Neuron (in vitro differentiated cells): ENCODE measurements at regions not wholly inside any gene's neighbourhood (a gene's known extent, or its start where the extent isn't known, plus 50 kb on each side); places are given as distances from the start of the nearest gene placed in this dataset.

ENCODE experiments used
- H2AFZ ChIP-seq: one replicate; pipeline ENCODE4 v1.6.1; 2013; ENCODE audit warnings: low read depth, mild to moderate bottlenecking, inconsistent platforms, low read length, moderate library complexity
- H3K27me3 ChIP-seq: one replicate; pipeline ENCODE4 v1.6.1; 2013; ENCODE audit warnings: low read length; ENCODE audit not compliant: insufficient read depth
- H3K36me3 ChIP-seq: one replicate; pipeline ENCODE4 v1.6.1; 2013; ENCODE audit warnings: low read length; ENCODE audit not compliant: insufficient read depth
- H3K4me1 ChIP-seq: one replicate; pipeline ENCODE4 v1.6.1; 2013; ENCODE audit warnings: low read length; ENCODE audit not compliant: insufficient read depth
- H3K4me3 ChIP-seq: 2 replicates; pipeline ENCODE4 v1.5.1; 2013; ENCODE audit warnings: mild to moderate bottlenecking, low read length, moderate library complexity
- H3K9me3 ChIP-seq: one replicate; pipeline ENCODE4 v1.6.1; 2013; ENCODE audit warnings: low read length

DNA sequence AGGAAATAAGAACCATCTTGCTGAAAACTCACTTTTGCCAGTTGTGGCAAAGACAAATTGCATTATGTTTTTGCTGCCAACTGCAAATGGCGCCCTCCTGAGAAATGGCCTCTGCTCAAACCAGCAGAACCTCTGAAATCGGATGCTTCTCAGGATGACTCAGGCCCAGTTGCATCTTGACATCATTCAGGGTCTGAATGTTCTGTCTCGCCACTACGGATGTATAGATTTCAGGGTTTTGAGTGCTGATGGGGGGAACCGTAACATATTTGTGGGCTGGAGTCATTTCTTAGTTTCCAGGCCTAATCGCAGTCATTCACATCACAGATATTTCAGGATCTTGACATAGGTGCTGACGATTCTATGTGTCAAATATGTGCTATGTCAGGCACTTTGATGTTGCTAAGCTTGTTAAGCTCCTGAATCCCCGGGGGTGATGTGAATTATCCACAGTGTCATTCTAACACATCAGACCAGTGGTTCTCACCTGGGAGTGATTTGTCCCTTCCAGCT lies 207.1 kb downstream of the NFATC2 start:
- Histone ChIP-seq H3K9me3 (no peaks in the 10 kb centered on the region), H2AFZ (no peak overlapping the region), H3K27me3 (no peaks in the 10 kb centered on the region), H3K36me3 (no peaks in the 10 kb centered on the region), H3K4me1 (no peaks in the 10 kb centered on the region), H3K4me3 (no peak overlapping the region)

DNA sequence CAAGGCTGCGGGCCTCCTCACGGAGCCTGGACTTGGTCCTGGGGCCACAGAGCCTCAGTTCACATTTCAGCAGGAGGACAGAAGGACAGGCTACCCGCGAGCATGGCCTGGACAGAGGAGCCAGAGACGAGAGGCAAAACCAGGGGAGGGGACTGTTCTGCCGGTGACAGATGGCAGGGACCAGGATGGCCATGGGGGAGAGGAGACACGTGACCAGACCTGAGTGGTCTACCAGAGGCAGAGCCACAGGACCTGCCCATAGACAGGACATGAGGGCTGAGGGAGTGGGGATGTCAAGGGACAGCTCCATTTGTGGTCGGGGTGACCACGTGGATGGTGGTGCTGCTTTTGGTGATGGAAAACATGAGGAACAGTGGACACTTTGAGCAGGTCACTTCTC lies 207.9 kb downstream of the NFATC2 start:
- Histone ChIP-seq H3K4me1 (no peaks in the 10 kb centered on the region), H3K9me3 (no peaks in the 10 kb centered on the region), H3K27me3 (no peaks in the 10 kb centered on the region), H3K36me3 (no peaks in the 10 kb centered on the region), H3K4me3 (no peak overlapping the region), H2AFZ (no peak overlapping the region)

DNA sequence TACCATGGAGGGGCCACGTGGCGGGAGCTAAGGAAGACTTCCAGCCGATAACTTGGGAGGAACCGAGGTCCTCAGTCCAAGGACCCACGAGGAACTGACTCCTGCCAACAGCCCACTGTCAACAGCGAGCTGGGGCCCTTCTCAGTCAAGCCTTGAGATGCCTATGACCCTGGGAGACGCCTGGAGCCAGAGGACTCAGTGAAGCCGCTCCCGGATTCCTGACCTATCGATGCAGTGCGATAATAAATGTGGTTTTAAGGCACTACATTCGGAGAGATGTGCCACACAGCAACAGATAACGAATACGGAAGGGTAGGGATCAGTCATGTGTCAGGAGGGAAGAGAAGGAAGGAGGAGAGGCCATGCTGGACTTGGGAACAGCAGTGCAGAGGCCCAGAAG lies 208.5 kb downstream of the NFATC2 start:
- Histone ChIP-seq H3K9me3 (no peaks in the 10 kb centered on the region), H3K27me3 (no peaks in the 10 kb centered on the region), H3K4me3 (no peak overlapping the region), H2AFZ (no peak overlapping the region), H3K36me3 (no peaks in the 10 kb centered on the region), H3K4me1 (no peaks in the 10 kb centered on the region)

GRCh38 chr20:51333446-51333845 lies 209.1 kb downstream of the NFATC2 start:
- no peak overlapping the region for H3K4me3 ChIP-seq
- no peak overlapping the region for H2AFZ ChIP-seq
- no peaks in the 10 kb centered on the region for H3K27me3 ChIP-seq
- H3K4me1 ChIP-seq, result no peaks in the 10 kb centered on the region
- H3K9me3 ChIP-seq, result no peaks in the 10 kb centered on the region
- H3K36me3 ChIP-seq, result no peaks in the 10 kb centered on the region

DNA sequence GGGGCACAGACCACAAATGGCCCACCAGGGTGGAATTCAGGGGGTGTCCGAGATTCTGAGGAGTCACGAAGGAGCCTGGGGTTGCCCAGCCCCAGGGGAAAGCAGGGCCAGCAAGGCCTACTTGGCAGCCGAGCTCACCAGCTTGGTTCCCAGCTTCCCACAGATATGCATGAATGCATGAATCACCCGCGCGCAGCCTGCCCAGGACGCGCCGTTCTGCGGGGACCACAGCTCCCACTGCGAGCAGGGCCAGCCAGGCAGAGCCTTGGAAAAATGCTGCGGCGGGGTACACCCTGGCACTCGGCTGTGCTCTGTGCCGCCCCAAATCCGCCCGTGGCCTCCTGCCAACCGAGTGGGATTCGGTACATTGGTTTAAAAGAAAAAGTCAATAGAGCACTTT lies 211.0 kb downstream of the NFATC2 start:
- Histone ChIP-seq H3K27me3 (no peaks in the 10 kb centered on the region), H3K4me3 (no peak overlapping the region), H3K9me3 (no peaks in the 10 kb centered on the region), H3K4me1 (no peaks in the 10 kb centered on the region), H3K36me3 (no peaks in the 10 kb centered on the region), H2AFZ (no peak overlapping the region)

DNA sequence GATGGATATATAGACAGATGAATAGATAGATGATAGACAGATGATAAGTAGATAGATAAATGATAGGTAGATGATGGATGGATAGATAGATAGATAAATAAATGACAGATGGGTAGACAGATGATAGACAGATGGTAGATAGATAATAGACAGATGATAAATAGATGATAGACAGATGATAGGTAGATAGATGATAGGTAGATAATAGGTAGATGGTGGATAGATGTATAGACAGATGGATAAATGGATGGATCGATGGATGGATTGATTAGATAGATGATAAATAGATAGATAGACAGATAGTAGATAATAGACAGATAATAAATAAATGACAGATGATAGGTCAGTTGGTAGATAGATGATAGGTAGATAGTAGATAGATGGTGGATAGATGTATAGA lies 212.7 kb downstream of the NFATC2 start:
- H3K4me3 ChIP-seq, result no peak overlapping the region
- H3K9me3 ChIP-seq, result no peaks in the 10 kb centered on the region
- no peaks in the 10 kb centered on the region for H3K4me1 ChIP-seq
- no peaks in the 10 kb centered on the region for H3K36me3 ChIP-seq
- H2AFZ ChIP-seq, result no peak overlapping the region
- H3K27me3 ChIP-seq, result no peaks in the 10 kb centered on the region

DNA sequence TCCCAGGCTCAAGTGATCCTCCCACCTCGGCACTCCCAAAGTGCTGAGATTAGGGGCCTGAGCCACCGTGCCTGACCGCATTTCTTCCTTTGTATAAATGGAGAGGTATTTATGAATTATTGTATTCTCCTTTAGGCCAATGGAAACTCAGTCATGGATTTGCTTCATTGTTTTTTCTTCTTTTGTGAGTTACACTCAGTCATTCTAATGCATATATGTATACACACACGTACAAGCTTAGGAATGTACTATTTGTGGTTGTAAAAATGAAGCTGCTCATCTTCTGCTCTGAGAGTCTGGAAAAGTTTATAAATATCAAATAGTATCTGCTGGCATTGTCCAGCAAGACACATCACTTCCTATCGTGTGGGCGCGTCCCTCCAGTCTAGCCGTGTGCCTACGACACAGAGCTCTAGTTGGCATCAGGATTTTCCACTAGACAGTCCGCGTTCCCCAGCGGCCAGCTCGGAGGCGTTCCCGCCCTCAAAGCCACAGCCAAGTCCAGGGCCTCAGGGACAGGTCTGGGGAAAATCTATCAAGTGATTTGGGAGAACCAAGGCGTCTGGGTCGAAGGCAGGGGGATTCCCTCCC lies 215.2 kb downstream of the NFATC2 start:
- no peaks in the 10 kb centered on the region for H3K36me3 ChIP-seq

GRCh38 chr20:51326201-51326819 lies 216.2 kb downstream of the NFATC2 start:
- H3K4me1 ChIP-seq, result no peaks in the 10 kb centered on the region
- no peaks in the 10 kb centered on the region for H3K9me3 ChIP-seq
- no peaks in the 10 kb centered on the region for H3K36me3 ChIP-seq
- H3K4me3 ChIP-seq, result no peak overlapping the region
- no peak overlapping the region for H2AFZ ChIP-seq
- H3K27me3 ChIP-seq, result no peaks in the 10 kb centered on the region

More for the DNA sequence above, 215.2 kb downstream of the NFATC2 start:
- Histone ChIP-seq H3K9me3 (no peaks in the 10 kb centered on the region), H3K27me3 (no peaks in the 10 kb centered on the region), H3K4me1 (no peaks in the 10 kb centered on the region), H2AFZ (no peak overlapping the region), H3K4me3 (no peak overlapping the region)

- H2AFZ ChIP-seq, result no peak overlapping the region
- no peak overlapping the region for H3K4me3 ChIP-seq
- no peaks in the 10 kb centered on the region for H3K36me3 ChIP-seq
- H3K4me1 ChIP-seq, result peaks cover 10% of the 10 kb centered on the region
- H3K9me3 ChIP-seq, result no peaks in the 10 kb centered on the region
- no peaks in the 10 kb centered on the region for H3K27me3 ChIP-seq
Measured at GRCh38 chr20:51322164-51322707, 220.3 kb downstream of the NFATC2 start.

DNA sequence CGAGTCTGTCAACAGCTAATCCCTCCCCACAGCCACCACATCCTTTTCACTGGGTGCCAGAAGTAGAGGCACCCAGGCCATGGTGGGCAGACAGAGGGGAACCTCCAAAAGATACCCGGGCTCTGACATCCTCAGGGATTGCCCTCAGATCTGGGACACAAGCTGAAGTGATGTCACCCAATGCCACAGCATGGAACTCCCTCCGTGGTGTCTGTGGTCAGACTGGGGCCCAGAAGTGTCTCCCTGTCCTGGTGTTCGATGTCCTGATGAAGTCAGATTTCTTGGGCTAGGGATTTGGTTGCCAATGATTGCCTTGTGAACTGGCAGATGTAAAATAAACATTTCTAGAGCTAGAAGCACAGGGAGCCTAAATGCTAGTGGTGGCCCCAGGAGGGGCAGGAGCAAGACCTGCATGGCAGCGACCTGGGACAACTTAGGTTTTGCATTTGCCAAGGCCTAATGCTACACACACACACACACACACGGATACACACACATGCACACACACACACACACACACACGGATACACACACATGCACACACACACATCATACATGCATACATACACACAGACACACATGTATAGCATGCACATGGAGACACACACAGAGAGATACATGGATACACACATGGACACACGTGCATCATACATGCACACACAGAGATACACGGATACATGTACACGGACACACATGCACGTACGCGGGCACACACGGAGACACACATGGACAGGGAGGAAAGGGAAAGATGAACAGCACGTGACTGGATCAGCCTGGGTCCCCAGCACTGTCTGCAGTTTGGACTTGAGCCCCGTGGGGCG lies 221.0 kb downstream of the NFATC2 start:
- Histone ChIP-seq H3K4me3 (no peak overlapping the region), H2AFZ (no peak overlapping the region), H3K9me3 (no peaks in the 10 kb centered on the region), H3K4me1 (peaks cover 10% of the 10 kb centered on the region), H3K27me3 (no peaks in the 10 kb centered on the region), H3K36me3 (no peaks in the 10 kb centered on the region)

- H3K4me3 ChIP-seq, result no peak overlapping the region
- peaks cover 10% of the 10 kb centered on the region for H3K4me1 ChIP-seq
- H3K27me3 ChIP-seq, result no peaks in the 10 kb centered on the region
- H2AFZ ChIP-seq, result no peak overlapping the region
- H3K9me3 ChIP-seq, result no peaks in the 10 kb centered on the region
- H3K36me3 ChIP-seq, result no peaks in the 10 kb centered on the region
Measured at GRCh38 chr20:51319522-51319921, 223.0 kb downstream of the NFATC2 start.

- Histone ChIP-seq H3K27me3 (no peaks in the 10 kb centered on the region), H3K36me3 (no peaks in the 10 kb centered on the region), H3K9me3 (no peaks in the 10 kb centered on the region), H2AFZ (no peak overlapping the region), H3K4me1 (peaks cover 10% of the 10 kb centered on the region), H3K4me3 (no peak overlapping the region)
Measured at GRCh38 chr20:51318058-51318949, 224.2 kb downstream of the NFATC2 start.
